ENCODE measurements at regions not wholly inside any gene's neighbourhood (a gene's known extent, or its start where the extent isn't known, plus 50 kb on each side); places are given as distances from the start of the nearest gene placed in this dataset.

- no peak for TF ChIP-seq CTCF (IDR thresholded peaks at IDR 0.05)
- no peak for TF ChIP-seq ZFX (IDR thresholded peaks at IDR 0.05; ENCODE audit: borderline replicate concordance)
These were observed 263.1 kb downstream of the CGGBP1 start for GRCh38 chr3:87795701-87796100.
